ENCODE measurements at regions not wholly inside any gene's neighbourhood (a gene's known extent, or its start where the extent isn't known, plus 50 kb on each side); places are given as distances from the start of the nearest gene placed in this dataset.

DNA sequence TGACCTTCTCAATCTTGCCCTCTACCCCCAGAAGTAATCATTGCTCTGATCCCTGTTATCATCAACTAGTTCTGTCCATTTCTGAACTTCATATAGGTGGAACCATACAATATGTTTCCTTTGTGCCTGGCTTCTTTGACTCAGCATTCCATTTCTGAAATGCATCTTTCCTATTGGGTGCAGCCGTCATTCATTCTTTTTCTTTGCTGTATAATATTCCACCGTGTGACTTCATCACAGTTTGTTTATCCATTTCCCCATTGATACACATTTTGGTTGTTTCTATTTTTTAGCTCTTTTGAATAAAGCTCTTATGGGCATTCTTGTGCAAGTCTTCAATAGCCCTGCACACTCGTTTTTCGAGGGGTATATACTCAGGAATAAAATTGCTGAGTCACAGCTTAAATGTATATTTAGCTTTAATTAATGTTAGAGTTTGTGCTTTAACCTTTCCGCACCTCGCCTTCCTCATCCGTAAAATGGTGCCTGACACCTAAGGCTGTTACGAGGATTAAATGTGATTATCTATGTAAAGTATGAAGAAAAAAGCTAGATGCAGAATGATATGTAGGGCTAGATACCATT, 491.6 kb downstream of the MIAT start:
- TF ChIP-seq, protein P1, sequence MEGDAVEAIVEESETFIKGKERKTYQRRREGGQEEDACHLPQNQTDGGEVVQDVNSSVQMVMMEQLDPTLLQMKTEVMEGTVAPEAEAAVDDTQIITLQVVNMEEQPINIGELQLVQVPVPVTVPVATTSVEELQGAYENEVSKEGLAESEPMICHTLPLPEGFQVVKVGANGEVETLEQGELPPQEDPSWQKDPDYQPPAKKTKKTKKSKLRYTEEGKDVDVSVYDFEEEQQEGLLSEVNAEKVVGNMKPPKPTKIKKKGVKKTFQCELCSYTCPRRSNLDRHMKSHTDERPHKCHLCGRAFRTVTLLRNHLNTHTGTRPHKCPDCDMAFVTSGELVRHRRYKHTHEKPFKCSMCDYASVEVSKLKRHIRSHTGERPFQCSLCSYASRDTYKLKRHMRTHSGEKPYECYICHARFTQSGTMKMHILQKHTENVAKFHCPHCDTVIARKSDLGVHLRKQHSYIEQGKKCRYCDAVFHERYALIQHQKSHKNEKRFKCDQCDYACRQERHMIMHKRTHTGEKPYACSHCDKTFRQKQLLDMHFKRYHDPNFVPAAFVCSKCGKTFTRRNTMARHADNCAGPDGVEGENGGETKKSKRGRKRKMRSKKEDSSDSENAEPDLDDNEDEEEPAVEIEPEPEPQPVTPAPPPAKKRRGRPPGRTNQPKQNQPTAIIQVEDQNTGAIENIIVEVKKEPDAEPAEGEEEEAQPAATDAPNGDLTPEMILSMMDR (IDR thresholded peaks at IDR 0.05): no peak
- TF ChIP-seq POLR2A (IDR thresholded peaks at IDR 0.05): no peak
